GM23338 (cell line): ENCODE measurements at regions not wholly inside any gene's neighbourhood (a gene's known extent, or its start where the extent isn't known, plus 50 kb on each side); places are given as distances from the start of the nearest gene placed in this dataset.
A peak's percentile ranks its signal among the peaks of the same experiment; 100 is the strongest.

ENCODE experiments used
- ATAC-seq: fragments of 200-7000 bp; cut with Tn5 transposase; 3 replicates; pipeline ENCODE4 v1.9.1; 2020
- DNase-seq: peaks from one replicate; pipeline ENCODE4 v3.0.0-alpha.2; 2015; ENCODE audit warnings: low spot score
- H2AFZ ChIP-seq: fragments of 200-600 bp; sonication (generic); 2 replicates; pipeline ENCODE4 v1.8.0; 2016; ENCODE audit warnings: antibody characterized with exemption, mild to moderate bottlenecking, moderate library complexity
- H3F3A ChIP-seq: fragments of 200-600 bp; sonication (generic); replicated peaks from 2 replicates; pipeline ENCODE4 v1.8.0; 2017; ENCODE audit warnings: antibody characterized with exemption, mixed run types, low read depth
- H3K27ac ChIP-seq: fragments of 200-600 bp; sonication (generic); 2 replicates; pipeline ENCODE4 v1.6.1; 2016; ENCODE audit warnings: low read depth
- H3K27me3 ChIP-seq: fragments of 200-600 bp; sonication (generic); 2 replicates; pipeline ENCODE4 v1.8.0; 2016; ENCODE audit warnings: mild to moderate bottlenecking, mixed run types, moderate library complexity; ENCODE audit not compliant: insufficient read depth
- H3K36me3 ChIP-seq: fragments of 200-600 bp; sonication (generic); 2 replicates; pipeline ENCODE4 v1.8.0; 2016; ENCODE audit warnings: mild to moderate bottlenecking; ENCODE audit not compliant: insufficient read depth
- H3K4me1 ChIP-seq: fragments of 200-600 bp; sonication (generic); 2 replicates; pipeline ENCODE4 v1.8.0; 2016; ENCODE audit warnings: mild to moderate bottlenecking, moderate library complexity; ENCODE audit not compliant: insufficient read depth
- H3K4me2 ChIP-seq: fragments of 200-600 bp; sonication (generic); 2 replicates; pipeline ENCODE4 v1.7.1; 2017; ENCODE audit warnings: mixed run types
- H3K4me3 ChIP-seq: fragments of 200-600 bp; sonication (generic); 2 replicates; pipeline ENCODE4 v1.6.1; 2016; ENCODE audit warnings: mixed run types
- H3K79me2 ChIP-seq: fragments of 200-600 bp; sonication (generic); replicated peaks from 2 replicates; pipeline ENCODE4 v1.8.0; 2017; ENCODE audit warnings: mild to moderate bottlenecking; ENCODE audit not compliant: insufficient read depth
- H3K9me2 ChIP-seq: fragments of 200-600 bp; sonication (generic); 2 replicates; pipeline ENCODE4 v1.8.0; 2017; ENCODE audit not compliant: insufficient read depth
- H4K20me1 ChIP-seq: fragments of 200-600 bp; sonication (generic); replicated peaks from 2 replicates; pipeline ENCODE4 v1.8.0; 2017; ENCODE audit warnings: mild to moderate bottlenecking; ENCODE audit not compliant: insufficient read depth
- H3K27ac Mint-ChIP-seq: 2 replicates; pipeline ENCODE4 v1.8.0; 2020; ENCODE audit warnings: inconsistent platforms, mild to moderate bottlenecking, moderate library complexity, mixed read lengths
- H3K27me3 Mint-ChIP-seq: 3 replicates; pipeline ENCODE4 v1.8.0; 2022; ENCODE audit warnings: low read depth, mild to moderate bottlenecking, moderate library complexity, mixed read lengths, inconsistent platforms; ENCODE audit not compliant: insufficient read depth, poor library complexity
- H3K36me3 Mint-ChIP-seq: 3 replicates; pipeline ENCODE4 v1.8.0; 2021; ENCODE audit warnings: low read depth, mild to moderate bottlenecking, inconsistent platforms, moderate library complexity, mixed read lengths
- H3K4me1 Mint-ChIP-seq: 3 replicates; pipeline ENCODE4 v1.8.0; 2020; ENCODE audit warnings: mild to moderate bottlenecking, inconsistent platforms, mixed read lengths
- H3K4me3 Mint-ChIP-seq: 3 replicates; pipeline ENCODE4 v1.8.0; 2021; ENCODE audit warnings: moderate library complexity, mild to moderate bottlenecking, inconsistent platforms, mixed read lengths
- H3K9me3 Mint-ChIP-seq: 3 replicates; pipeline ENCODE4 v1.8.0; 2020; ENCODE audit warnings: moderate library complexity, mild to moderate bottlenecking, inconsistent platforms, mixed read lengths
- CREB1 ChIP-seq: fragments of 250-450 bp; sonication (Bioruptor Pico); IDR thresholded peaks from 2 replicates; pipeline ENCODE4 v1.5.0; 2020; ENCODE audit warnings: low read depth, mild to moderate bottlenecking, moderate library complexity
- CTCF ChIP-seq, 2 experiments: fragments of 200-600 bp in 1 of 2; sonication (generic) in 1 of 2; conservative IDR thresholded peaks; 2 replicates each; pipeline versions ENCODE4 v1.5.1 to v1.6.1; 2016 to 2017; ENCODE audit warnings: antibody characterized with exemption in 2 of 2, low read depth in 2 of 2, mild to moderate bottlenecking in 2 of 2, moderate library complexity in 1 of 2
- ETS1 ChIP-seq: IDR thresholded peaks from 2 replicates; pipeline ENCODE4 v1.6.1; 2016; ENCODE audit warnings: antibody characterized with exemption
- EZH2phosphoT487 ChIP-seq: fragments of 200-600 bp; sonication (generic); IDR thresholded peaks from one replicate; pipeline ENCODE4 v1.8.1; 2018; ENCODE audit warnings: antibody characterized with exemption; ENCODE audit not compliant: unreplicated experiment
- JUNB ChIP-seq: IDR thresholded peaks from one replicate; pipeline ENCODE4 v1.6.1; 2016; ENCODE audit warnings: antibody characterized with exemption; ENCODE audit not compliant: unreplicated experiment
- NANOG ChIP-seq: IDR thresholded peaks from 2 replicates; pipeline ENCODE4 v1.6.1; 2016; ENCODE audit warnings: antibody characterized with exemption, borderline replicate concordance
- POLR2AphosphoS5 ChIP-seq: IDR thresholded peaks from 2 replicates; pipeline ENCODE4 v1.6.1; 2016; ENCODE audit warnings: antibody characterized with exemption, low read depth
- ZNF114 ChIP-seq: fragments of 250-450 bp; sonication (Bioruptor Pico); IDR thresholded peaks from 2 replicates; pipeline ENCODE4 v1.5.0; 2020; ENCODE audit warnings: mild to moderate bottlenecking, moderate library complexity
- ZNF462 ChIP-seq: fragments of 250-450 bp; sonication (Bioruptor Pico); IDR thresholded peaks from 2 replicates; pipeline ENCODE4 v1.5.0; 2020; ENCODE audit warnings: mild to moderate bottlenecking, moderate library complexity
- TF ChIP-seq, protein P1 (sequence below): IDR thresholded peaks from one replicate; pipeline ENCODE4 v1.6.1; 2018; ENCODE audit warnings: antibody characterized with exemption; ENCODE audit not compliant: unreplicated experiment

DNA sequence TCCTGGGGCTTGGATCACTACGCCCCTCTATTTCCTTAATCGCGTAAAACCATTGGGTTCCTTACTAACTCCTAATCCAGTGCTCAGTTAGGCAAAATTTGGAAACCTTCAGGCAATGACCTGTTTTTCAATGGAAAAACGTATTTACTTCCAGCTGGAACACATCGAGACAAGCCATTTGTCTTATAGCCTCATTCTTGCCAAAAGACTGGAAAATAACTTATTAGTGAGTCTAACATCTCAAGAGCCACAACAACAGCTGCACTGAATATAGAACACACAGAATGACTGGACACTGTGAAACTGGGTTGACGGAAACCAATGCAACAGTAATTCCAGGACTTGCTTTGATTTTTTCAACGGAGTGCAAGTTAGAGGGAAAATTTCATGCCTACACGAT lies 125.2 kb upstream of the MAP3K7 start:
- no peak overlapping the region for H3K4me3 ChIP-seq
- H4K20me1 ChIP-seq, result no peaks in the 10 kb centered on the region
- Mint-ChIP-seq H3K27me3 (no peaks in the 10 kb centered on the region), H3K27ac (no peak overlapping the region), H3K4me3 (no peak overlapping the region), H3K9me3 (no peaks in the 10 kb centered on the region), H3K36me3 (no peaks in the 10 kb centered on the region), H3K4me1 (peaks cover 19% of the 10 kb centered on the region)
- H3K27ac ChIP-seq, result no peak overlapping the region
- DNase-seq (no peak), ATAC-seq (no peak)
- H3K4me2 ChIP-seq, result no peak overlapping the region
- no peaks in the 10 kb centered on the region for H3K36me3 ChIP-seq
- no peaks in the 10 kb centered on the region for H3K9me2 ChIP-seq
- H3K4me1 ChIP-seq, result peaks cover 21% of the 10 kb centered on the region
- H3K79me2 ChIP-seq, result no peaks in the 10 kb centered on the region
- no peak for TF ChIP-seq NANOG
- TF ChIP-seq JUNB, result no peak
- TF ChIP-seq CTCF (conservative IDR thresholded peaks at IDR 0.05; ENCODE audit: low read depth in 2 of 2), result no peak
- TF ChIP-seq, protein P1, sequence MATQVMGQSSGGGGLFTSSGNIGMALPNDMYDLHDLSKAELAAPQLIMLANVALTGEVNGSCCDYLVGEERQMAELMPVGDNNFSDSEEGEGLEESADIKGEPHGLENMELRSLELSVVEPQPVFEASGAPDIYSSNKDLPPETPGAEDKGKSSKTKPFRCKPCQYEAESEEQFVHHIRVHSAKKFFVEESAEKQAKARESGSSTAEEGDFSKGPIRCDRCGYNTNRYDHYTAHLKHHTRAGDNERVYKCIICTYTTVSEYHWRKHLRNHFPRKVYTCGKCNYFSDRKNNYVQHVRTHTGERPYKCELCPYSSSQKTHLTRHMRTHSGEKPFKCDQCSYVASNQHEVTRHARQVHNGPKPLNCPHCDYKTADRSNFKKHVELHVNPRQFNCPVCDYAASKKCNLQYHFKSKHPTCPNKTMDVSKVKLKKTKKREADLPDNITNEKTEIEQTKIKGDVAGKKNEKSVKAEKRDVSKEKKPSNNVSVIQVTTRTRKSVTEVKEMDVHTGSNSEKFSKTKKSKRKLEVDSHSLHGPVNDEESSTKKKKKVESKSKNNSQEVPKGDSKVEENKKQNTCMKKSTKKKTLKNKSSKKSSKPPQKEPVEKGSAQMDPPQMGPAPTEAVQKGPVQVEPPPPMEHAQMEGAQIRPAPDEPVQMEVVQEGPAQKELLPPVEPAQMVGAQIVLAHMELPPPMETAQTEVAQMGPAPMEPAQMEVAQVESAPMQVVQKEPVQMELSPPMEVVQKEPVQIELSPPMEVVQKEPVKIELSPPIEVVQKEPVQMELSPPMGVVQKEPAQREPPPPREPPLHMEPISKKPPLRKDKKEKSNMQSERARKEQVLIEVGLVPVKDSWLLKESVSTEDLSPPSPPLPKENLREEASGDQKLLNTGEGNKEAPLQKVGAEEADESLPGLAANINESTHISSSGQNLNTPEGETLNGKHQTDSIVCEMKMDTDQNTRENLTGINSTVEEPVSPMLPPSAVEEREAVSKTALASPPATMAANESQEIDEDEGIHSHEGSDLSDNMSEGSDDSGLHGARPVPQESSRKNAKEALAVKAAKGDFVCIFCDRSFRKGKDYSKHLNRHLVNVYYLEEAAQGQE, result no peak
- H3F3A ChIP-seq, result no peaks in the 10 kb centered on the region
- H2AFZ ChIP-seq, result peak overlapping the region; percentile 77
- H3K27me3 ChIP-seq, result no peaks in the 10 kb centered on the region

DNA sequence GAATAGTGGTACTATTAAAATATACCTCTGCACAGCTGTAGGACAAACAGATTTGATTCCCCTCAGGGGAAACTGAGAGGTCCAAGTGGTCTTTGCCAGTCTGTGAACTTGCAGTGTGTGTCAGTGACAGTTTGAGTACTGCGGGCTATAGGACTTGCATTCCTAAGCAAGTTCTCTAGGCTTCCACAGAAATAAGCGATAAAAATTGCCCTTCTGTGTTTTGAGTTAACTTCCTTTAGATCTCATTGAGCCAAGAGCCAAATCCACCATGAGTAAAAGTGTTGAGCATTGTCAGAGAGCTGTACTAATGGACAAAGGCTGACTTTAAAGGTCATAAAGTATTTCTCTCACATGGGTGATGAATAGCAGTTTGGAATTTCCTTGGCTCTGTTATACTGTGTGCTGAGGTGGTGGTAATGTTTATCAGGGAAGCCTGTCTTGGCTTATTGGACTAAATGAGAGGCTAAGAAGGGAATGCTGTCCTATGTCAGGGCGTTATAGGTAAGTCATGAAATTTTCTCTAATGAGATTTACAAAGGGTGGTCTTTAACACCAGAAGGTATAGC lies 122.6 kb upstream of the MAP3K7 start:
- Histone ChIP-seq H3K9me2 (no peaks in the 10 kb centered on the region), H3F3A (no peaks in the 10 kb centered on the region), H3K4me2 (no peak overlapping the region), H3K27ac (no peak overlapping the region), H2AFZ (no peak overlapping the region), H3K4me1 (peaks cover 21% of the 10 kb centered on the region), H3K36me3 (no peaks in the 10 kb centered on the region), H3K4me3 (no peak overlapping the region), H3K79me2 (no peaks in the 10 kb centered on the region), H3K27me3 (no peaks in the 10 kb centered on the region), H4K20me1 (no peaks in the 10 kb centered on the region)
- Mint-ChIP-seq H3K27ac (no peak overlapping the region), H3K9me3 (no peaks in the 10 kb centered on the region), H3K27me3 (no peaks in the 10 kb centered on the region), H3K36me3 (no peaks in the 10 kb centered on the region), H3K4me1 (peaks cover 15% of the 10 kb centered on the region), H3K4me3 (no peak overlapping the region)
- ATAC-seq (no peak), DNase-seq (no peak)
- TF ChIP-seq JUNB, result no peak
- no peak for TF ChIP-seq EZH2phosphoT487
- TF ChIP-seq ZNF462, result no peak
- TF ChIP-seq ZNF114 (CRISPR knock-in tag), result no peak
- TF ChIP-seq CREB1, result no peak
- TF ChIP-seq ETS1, result no peak
- no peak for TF ChIP-seq POLR2AphosphoS5
